ENCODE measurements at regions not wholly inside any gene's neighbourhood (a gene's known extent, or its start where the extent isn't known, plus 50 kb on each side); places are given as distances from the start of the nearest gene placed in this dataset.

DNA sequence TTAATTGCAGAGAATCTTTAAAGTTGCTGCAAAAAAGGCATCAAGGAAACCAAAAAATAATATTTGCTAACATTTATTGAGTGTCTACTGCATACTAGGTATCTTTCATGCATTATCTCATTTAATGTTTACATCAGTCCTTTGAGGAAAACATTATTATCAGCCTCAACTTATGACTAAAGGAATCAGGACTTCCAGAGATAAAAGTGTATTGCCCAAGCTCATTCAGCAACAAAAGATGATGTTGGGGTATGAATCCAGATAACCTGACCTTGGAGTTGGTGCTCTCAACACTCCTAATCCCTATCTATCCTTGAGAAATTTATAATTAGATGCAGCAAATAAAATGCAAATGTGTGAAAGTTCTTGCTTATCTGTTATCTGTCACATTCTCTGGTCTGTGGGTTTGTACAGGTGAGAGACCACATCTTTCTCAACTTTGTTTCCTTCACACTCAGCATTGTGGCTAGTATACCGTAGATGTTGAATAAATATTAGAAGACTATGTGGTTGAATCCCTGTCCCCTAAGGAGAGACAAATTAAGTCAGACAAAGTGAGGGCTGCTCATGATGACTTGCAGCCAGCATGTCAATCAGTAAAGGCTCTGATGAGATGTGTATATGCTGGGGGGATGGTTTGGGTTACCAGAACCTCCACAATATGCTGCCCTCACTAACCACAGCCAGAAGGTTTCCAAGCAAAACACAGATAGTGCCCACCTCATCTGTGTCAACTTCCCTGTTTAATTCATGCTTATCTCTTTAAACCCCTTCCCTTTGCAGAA is 82.6 kb downstream of the NOG start:
- DNase-seq, result no peak
- Histone ChIP-seq H3K4me1 (ENCODE audit: control insufficient read depth, insufficient read depth, low read length) (no peaks in the 10 kb centered on the region), H3K9ac (ENCODE audit: extremely low read depth, low read length, poor library complexity, severe bottlenecking) (no peak overlapping the region), H3K9me3 (ENCODE audit: control insufficient read depth, low read length) (no peaks in the 10 kb centered on the region), H3K4me3 (ENCODE audit: low read length) (no peak overlapping the region), H3K27me3 (ENCODE audit: control insufficient read depth, insufficient read depth, low read length, poor library complexity, severe bottlenecking) (peaks cover 68% of the 10 kb centered on the region), H3K27ac (ENCODE audit: low read depth, low read length) (no peak overlapping the region), H3K36me3 (ENCODE audit: control insufficient read depth, insufficient read depth, low read length) (no peaks in the 10 kb centered on the region)
- Mint-ChIP-seq H3K36me3 (ENCODE audit: low read depth) (no peaks in the 10 kb centered on the region), H3K9me3 (no peaks in the 10 kb centered on the region), H3K4me3 (no peak overlapping the region), H3K4me1 (peaks cover 6% of the 10 kb centered on the region), H3K27ac (no peak overlapping the region), H3K27me3 (ENCODE audit: insufficient read depth) (peaks cover 17% of the 10 kb centered on the region)
- WGBS, 2 experiments (ENCODE audit: insufficient coverage in 1 of 2, insufficient read length in 1 of 2), result 95% methylated on average over 1 of the region's 1 CpG; no CpG with 5 or more reads in 1 of the 2 experiments
- TF ChIP-seq, protein P1, sequence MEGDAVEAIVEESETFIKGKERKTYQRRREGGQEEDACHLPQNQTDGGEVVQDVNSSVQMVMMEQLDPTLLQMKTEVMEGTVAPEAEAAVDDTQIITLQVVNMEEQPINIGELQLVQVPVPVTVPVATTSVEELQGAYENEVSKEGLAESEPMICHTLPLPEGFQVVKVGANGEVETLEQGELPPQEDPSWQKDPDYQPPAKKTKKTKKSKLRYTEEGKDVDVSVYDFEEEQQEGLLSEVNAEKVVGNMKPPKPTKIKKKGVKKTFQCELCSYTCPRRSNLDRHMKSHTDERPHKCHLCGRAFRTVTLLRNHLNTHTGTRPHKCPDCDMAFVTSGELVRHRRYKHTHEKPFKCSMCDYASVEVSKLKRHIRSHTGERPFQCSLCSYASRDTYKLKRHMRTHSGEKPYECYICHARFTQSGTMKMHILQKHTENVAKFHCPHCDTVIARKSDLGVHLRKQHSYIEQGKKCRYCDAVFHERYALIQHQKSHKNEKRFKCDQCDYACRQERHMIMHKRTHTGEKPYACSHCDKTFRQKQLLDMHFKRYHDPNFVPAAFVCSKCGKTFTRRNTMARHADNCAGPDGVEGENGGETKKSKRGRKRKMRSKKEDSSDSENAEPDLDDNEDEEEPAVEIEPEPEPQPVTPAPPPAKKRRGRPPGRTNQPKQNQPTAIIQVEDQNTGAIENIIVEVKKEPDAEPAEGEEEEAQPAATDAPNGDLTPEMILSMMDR (conservative IDR thresholded peaks at IDR 0.05), result no peak

DNA sequence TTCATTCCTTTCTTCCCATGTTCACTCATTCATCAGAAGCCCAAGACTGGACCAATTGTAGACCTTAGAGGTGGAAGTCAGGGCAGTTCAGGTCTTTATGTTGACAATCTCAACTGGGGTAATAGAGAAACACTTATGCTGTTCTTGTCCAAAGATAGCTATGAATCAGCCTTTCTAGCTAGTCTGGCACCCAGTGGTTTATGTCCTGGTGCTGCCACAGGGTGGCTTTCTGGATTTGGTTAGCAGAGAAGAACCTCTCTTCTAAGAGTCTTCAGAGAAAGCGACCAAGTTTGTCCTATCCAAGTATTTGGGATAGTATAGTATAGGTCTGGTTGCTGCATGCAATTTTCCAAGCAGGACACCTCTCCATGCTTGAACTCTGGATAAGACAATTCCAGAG is 83.3 kb downstream of the NOG start:
- H3K4me3 ChIP-seq (ENCODE audit: low read length), result no peak overlapping the region
- Mint-ChIP-seq H3K4me3 (no peak overlapping the region), H3K27me3 (ENCODE audit: insufficient read depth) (peaks cover 15% of the 10 kb centered on the region), H3K4me1 (peaks cover 6% of the 10 kb centered on the region), H3K9me3 (no peaks in the 10 kb centered on the region), H3K27ac (no peak overlapping the region), H3K36me3 (ENCODE audit: low read depth) (no peaks in the 10 kb centered on the region)
- H3K27me3 ChIP-seq (ENCODE audit: control insufficient read depth, insufficient read depth, low read length, poor library complexity, severe bottlenecking), result peaks cover 68% of the 10 kb centered on the region
- no peaks in the 10 kb centered on the region for H3K9me3 ChIP-seq (ENCODE audit: control insufficient read depth, low read length)
- H3K27ac ChIP-seq (ENCODE audit: low read depth, low read length), result no peak overlapping the region
- H3K36me3 ChIP-seq (ENCODE audit: control insufficient read depth, insufficient read depth, low read length), result no peaks in the 10 kb centered on the region
- no peak overlapping the region for H3K9ac ChIP-seq (ENCODE audit: extremely low read depth, low read length, poor library complexity, severe bottlenecking)
- WGBS, 2 experiments (ENCODE audit: insufficient coverage in 1 of 2, insufficient read length in 1 of 2), result 100% methylated on average over 1 of the region's 1 CpG; no CpG with 5 or more reads in 1 of the 2 experiments
- DNase-seq, result no peak
- no peaks in the 10 kb centered on the region for H3K4me1 ChIP-seq (ENCODE audit: control insufficient read depth, insufficient read depth, low read length)
- TF ChIP-seq, protein P1 (conservative IDR thresholded peaks at IDR 0.05), result peak; percentile 36

GRCh38 chr17:56678249-56679114 is 85.0 kb downstream of the NOG start:
- peak; percentile 76 for DNase-seq
- Histone ChIP-seq H3K9ac (ENCODE audit: extremely low read depth, low read length, poor library complexity, severe bottlenecking) (no peak overlapping the region), H3K4me1 (ENCODE audit: control insufficient read depth, insufficient read depth, low read length) (no peaks in the 10 kb centered on the region), H3K27me3 (ENCODE audit: control insufficient read depth, insufficient read depth, low read length, poor library complexity, severe bottlenecking) (peaks cover 59% of the 10 kb centered on the region), H3K27ac (ENCODE audit: low read depth, low read length) (peak overlapping the region; percentile 33), H3K9me3 (ENCODE audit: control insufficient read depth, low read length) (no peaks in the 10 kb centered on the region), H3K36me3 (ENCODE audit: control insufficient read depth, insufficient read depth, low read length) (no peaks in the 10 kb centered on the region), H3K4me3 (ENCODE audit: low read length) (no peak overlapping the region)
- Mint-ChIP-seq H3K9me3 (no peaks in the 10 kb centered on the region), H3K4me3 (peak overlapping the region; percentile 48), H3K4me1 (peaks cover 6% of the 10 kb centered on the region), H3K27me3 (ENCODE audit: insufficient read depth) (peaks cover 6% of the 10 kb centered on the region), H3K36me3 (ENCODE audit: low read depth) (no peaks in the 10 kb centered on the region), H3K27ac (no peak overlapping the region)
- WGBS, 2 experiments (ENCODE audit: insufficient coverage in 1 of 2, insufficient read length in 1 of 2), result 74 to 84% methylated on average over 25 to 37 of the region's 37 CpGs
- TF ChIP-seq, protein P1 (conservative IDR thresholded peaks at IDR 0.05), result no peak
